ENCODE measurements at regions not wholly inside any gene's neighbourhood (a gene's known extent, or its start where the extent isn't known, plus 50 kb on each side); places are given as distances from the start of the nearest gene placed in this dataset.

DNA sequence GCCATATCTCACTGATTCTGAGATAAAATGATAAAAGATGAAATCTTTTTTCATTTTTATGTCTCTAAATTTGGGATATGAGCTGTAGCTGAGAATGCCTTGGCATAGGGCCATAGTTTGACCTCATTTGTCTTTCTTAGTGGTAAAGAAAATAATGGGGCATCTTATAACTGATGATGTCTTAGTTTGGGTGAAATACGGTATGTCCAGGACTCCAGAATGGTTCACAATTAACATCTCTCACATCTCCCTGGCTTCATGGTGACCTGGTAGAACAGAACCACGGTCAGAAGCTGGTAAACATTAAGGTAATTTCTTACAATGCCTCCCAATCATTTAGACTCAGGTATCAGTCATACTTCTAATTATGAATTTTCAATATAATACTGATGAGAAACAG, 250.8 kb downstream of the MAT2B start:
- TF ChIP-seq CTCF (conservative IDR thresholded peaks at IDR 0.05; ENCODE audit: low read depth, low read length) = no peak
- no peak for DNase-seq (ENCODE audit: low read depth)
- no peak overlapping the region for H3K4me3 ChIP-seq (ENCODE audit: low read length)

DNA sequence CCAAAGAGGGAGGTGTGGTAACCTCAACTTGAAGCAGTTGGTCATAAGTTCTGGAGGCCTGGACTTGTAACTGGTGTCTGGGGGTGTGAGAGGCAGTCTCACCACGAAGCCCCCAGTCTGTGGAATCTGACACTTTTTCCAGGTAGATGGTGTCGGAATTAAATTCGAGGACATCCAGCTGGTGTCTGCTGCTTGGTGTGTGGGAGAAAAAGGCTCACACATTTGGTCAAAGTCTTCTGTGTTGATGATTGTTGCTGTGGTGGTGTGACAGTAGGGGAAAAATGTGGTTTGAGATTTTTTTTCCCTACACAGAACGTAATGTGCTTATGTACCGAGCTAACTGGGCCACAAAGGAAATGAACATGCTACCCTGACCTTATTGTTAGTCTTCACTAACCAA, 251.9 kb downstream of the MAT2B start:
- no peak overlapping the region for H3K4me3 ChIP-seq (ENCODE audit: low read length)
- no peak for DNase-seq (ENCODE audit: low read depth)
- TF ChIP-seq CTCF (conservative IDR thresholded peaks at IDR 0.05; ENCODE audit: low read depth, low read length) = no peak

- DNase-seq (ENCODE audit: low read depth) = peak; percentile 1
- no peak overlapping the region for H3K4me3 ChIP-seq (ENCODE audit: low read length)
- TF ChIP-seq CTCF (conservative IDR thresholded peaks at IDR 0.05; ENCODE audit: low read depth, low read length) = no peak
These were observed 252.9 kb downstream of the MAT2B start for GRCh38 chr5:163758283-163758711.

- DNase-seq (ENCODE audit: low read depth) = no peak
- TF ChIP-seq CTCF (conservative IDR thresholded peaks at IDR 0.05; ENCODE audit: low read depth, low read length) = no peak
- H3K4me3 ChIP-seq (ENCODE audit: low read length) = no peak overlapping the region
These were observed 253.7 kb downstream of the MAT2B start for GRCh38 chr5:163759000-163759704.

GRCh38 chr5:163760498-163760897, 255.1 kb downstream of the MAT2B start:
- DNase-seq (ENCODE audit: low read depth) = peak; percentile 70

DNA sequence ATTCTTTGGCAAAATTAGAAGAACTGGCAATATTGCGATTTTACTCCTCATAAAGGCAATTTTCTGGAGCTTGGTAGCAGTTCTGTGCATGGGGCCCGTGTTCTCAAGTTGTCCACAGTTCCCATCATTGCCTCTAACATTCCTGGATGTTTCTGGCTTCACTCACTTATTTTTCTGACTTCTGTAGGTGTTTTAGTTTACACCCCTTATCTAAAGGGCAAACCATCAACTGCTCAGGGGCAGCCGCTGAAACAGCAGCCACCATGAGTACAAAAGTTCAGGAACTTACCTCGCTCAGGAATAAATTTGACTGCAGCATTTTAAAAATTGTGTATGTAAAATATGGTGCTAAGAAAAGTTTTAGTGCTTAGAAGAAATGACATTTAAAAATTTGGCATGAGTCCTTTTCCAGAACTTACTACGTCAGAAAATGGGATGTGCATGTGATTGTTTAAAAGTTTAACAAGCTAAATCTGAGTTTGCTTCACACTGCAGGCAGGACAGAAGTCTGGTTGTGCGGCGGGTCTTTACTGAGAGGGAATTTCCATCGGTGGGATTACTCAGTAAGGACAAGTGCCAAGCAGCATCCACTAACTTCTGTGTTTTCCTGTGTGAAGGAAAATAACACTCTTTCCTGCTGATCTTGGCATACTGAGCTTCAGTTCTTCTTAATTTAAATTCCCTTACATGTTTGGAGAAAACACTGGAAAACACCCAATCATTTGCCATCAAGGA, 261.7 kb downstream of the MAT2B start:
- DNase-seq (ENCODE audit: low read depth) = no peak

More at GRCh38 chr5:163760498-163760897, 255.1 kb downstream of the MAT2B start:
- no peak for TF ChIP-seq CTCF (conservative IDR thresholded peaks at IDR 0.05; ENCODE audit: low read depth, low read length)
- H3K4me3 ChIP-seq (ENCODE audit: low read length) = no peak overlapping the region

More for the DNA sequence above, 261.7 kb downstream of the MAT2B start:
- no peak overlapping the region for H3K4me3 ChIP-seq (ENCODE audit: low read length)
- no peak for TF ChIP-seq CTCF (conservative IDR thresholded peaks at IDR 0.05; ENCODE audit: low read depth, low read length)
